ENCODE measurements at regions not wholly inside any gene's neighbourhood (a gene's known extent, or its start where the extent isn't known, plus 50 kb on each side); places are given as distances from the start of the nearest gene placed in this dataset.

DNA sequence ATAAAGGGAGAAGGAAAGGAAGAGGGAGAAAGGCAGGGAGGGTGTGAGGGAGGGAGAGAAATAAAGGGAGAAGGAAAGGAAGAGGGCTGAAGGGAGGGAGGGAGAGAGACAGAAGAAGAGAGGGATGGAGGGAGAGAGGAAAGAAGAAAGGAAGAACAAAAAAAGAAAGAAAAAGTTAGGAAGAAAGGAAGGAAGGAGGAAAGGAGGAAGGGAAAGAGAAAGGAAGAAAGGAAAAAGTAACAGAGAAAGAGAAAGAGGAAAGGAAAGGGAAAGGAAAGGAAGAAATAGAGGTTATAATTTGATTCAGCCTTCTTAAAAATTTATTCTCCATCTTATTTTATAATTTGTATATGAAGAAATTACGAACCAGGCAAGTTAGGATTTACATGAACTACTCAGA, 836.6 kb upstream of the C9orf72 start:
- Histone ChIP-seq H3K27me3 (no peaks in the 10 kb centered on the region), H3K4me1 (no peaks in the 10 kb centered on the region), H3K36me3 (no peaks in the 10 kb centered on the region), H3K27ac (no peak overlapping the region), H3K4me3 (no peak overlapping the region), H3K9me3 (no peaks in the 10 kb centered on the region)
- DNase-seq (no peak), ATAC-seq (no peak)
- intact Hi-C loops (cut with DNase I) = no loop called here
- TF ChIP-seq, protein P1, sequence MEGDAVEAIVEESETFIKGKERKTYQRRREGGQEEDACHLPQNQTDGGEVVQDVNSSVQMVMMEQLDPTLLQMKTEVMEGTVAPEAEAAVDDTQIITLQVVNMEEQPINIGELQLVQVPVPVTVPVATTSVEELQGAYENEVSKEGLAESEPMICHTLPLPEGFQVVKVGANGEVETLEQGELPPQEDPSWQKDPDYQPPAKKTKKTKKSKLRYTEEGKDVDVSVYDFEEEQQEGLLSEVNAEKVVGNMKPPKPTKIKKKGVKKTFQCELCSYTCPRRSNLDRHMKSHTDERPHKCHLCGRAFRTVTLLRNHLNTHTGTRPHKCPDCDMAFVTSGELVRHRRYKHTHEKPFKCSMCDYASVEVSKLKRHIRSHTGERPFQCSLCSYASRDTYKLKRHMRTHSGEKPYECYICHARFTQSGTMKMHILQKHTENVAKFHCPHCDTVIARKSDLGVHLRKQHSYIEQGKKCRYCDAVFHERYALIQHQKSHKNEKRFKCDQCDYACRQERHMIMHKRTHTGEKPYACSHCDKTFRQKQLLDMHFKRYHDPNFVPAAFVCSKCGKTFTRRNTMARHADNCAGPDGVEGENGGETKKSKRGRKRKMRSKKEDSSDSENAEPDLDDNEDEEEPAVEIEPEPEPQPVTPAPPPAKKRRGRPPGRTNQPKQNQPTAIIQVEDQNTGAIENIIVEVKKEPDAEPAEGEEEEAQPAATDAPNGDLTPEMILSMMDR (IDR thresholded peaks at IDR 0.05) = no peak

DNA sequence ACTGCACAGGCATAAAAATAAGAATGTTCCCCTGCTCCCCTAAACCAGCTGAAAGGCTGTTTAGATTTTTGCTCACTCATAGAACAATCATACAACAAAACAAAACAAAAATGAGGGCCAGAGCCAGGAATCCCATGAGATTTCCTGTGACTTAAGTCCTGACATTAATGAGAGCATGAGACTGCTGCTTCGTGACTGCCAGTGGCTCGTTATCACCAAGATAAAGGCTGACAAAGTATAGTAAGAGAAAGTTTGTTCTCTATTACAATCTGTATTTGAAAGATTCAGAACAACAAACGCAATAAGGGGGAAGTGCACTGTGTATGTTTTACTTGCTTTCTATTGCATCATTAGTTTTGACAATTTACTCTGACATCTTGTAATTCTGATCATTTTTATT, 837.1 kb upstream of the C9orf72 start:
- Histone ChIP-seq H3K36me3 (no peaks in the 10 kb centered on the region), H3K4me1 (no peaks in the 10 kb centered on the region), H3K9me3 (no peaks in the 10 kb centered on the region), H3K27me3 (no peaks in the 10 kb centered on the region), H3K4me3 (no peak overlapping the region), H3K27ac (no peak overlapping the region)
- TF ChIP-seq, protein P1 (IDR thresholded peaks at IDR 0.05) = no peak
- intact Hi-C loops (cut with DNase I) = no loop called here
- DNase-seq = no peak
- ATAC-seq = no peak

DNA sequence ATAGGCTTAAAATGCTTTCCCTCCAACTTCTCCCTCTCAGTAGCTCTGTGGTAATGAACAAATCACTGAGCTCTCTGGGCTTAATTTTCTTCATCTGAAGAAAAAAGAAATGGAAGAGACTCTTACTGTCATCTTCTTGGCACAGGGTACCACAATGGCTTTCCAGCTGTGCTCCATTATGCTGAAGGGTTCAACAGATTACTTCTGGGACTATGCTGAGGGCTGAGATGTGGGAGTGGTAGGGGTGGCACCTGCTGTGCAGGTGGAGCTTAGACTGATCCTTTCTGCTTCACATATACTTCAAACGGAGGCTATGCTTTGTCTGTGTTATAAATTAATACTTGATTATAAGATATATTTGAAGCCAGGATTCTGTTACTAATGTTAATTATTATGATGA, 840.2 kb upstream of the C9orf72 start:
- Histone ChIP-seq H3K9me3 (no peaks in the 10 kb centered on the region), H3K27ac (no peak overlapping the region), H3K4me3 (no peak overlapping the region), H3K4me1 (no peaks in the 10 kb centered on the region), H3K36me3 (no peaks in the 10 kb centered on the region), H3K27me3 (no peaks in the 10 kb centered on the region)
- DNase-seq (no peak), ATAC-seq (no peak)
- TF ChIP-seq, protein P1 (IDR thresholded peaks at IDR 0.05) = no peak
- intact Hi-C loops (cut with DNase I) = no loop called here

DNA sequence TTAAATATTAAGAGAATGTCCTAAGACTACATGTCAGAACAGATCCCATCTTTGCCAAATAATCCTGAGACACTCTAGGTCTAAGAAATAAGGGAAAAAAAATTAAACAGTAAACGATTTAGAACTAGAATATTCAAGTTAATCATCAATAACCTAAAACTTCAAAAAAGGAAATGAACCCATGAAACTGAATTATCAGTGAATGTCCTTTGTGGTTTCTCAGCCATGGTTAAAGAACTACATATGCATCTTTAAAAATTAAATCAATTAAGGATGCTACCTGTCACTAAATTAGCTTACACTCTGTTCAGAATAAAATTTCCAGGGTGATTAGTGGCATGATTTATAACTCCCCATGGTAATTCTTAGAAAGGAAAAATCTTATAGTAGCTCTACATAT, 850.0 kb upstream of the C9orf72 start:
- Histone ChIP-seq H3K9me3 (no peaks in the 10 kb centered on the region), H3K27me3 (no peaks in the 10 kb centered on the region), H3K27ac (no peak overlapping the region), H3K4me1 (no peaks in the 10 kb centered on the region), H3K36me3 (no peaks in the 10 kb centered on the region), H3K4me3 (no peak overlapping the region)
- TF ChIP-seq, protein P1 (IDR thresholded peaks at IDR 0.05) = no peak
- intact Hi-C loops (cut with DNase I) = no loop called here
- ATAC-seq (no peak), DNase-seq (no peak)

DNA sequence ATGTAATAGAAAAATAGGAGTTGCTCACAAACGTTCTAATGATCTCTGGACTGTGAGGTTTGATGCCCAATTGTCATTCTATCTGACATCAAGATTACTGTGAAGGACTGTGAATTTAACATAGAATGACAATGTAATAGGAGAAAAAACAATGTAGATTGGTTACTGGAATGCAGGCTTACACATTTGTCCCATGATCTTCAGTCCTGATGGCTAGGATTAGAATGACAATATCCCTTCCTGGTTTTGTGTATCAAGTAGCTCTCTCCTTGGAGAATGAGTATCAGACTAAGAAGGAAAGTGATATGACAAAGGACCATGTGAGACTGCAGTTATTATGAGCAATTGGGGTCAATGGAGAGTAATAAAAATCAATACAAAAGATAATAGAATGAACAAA, 862.2 kb upstream of the C9orf72 start:
- no peaks in the 10 kb centered on the region for H3K9me3 ChIP-seq
- intact Hi-C loops (cut with DNase I) = no loop called here
- ATAC-seq (no peak), DNase-seq (no peak)
- H3K27ac ChIP-seq = no peak overlapping the region
- TF ChIP-seq, protein P1 (IDR thresholded peaks at IDR 0.05) = no peak
- no peaks in the 10 kb centered on the region for H3K27me3 ChIP-seq
- no peaks in the 10 kb centered on the region for H3K36me3 ChIP-seq
- H3K4me1 ChIP-seq = no peaks in the 10 kb centered on the region
- H3K4me3 ChIP-seq = no peak overlapping the region

DNA sequence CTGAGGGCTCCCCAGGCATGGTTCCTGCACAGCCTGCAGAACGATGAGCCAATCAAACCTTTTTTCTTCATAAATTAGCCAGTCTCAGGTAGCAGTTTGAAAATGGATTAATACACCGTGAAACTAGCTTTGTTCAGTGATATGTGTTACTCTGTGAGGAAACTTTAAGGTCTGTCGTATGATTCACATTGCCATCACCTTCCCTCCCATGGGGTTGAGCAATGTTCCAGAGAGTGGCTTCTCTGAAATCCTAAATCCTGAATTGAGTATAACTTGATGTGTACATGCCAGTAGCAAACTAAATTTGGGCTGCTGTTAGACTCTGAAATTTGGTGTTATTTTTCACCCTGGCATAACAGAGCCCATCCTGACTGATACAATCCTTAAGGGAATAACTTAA, 866.4 kb upstream of the C9orf72 start:
- H3K36me3 ChIP-seq = no peaks in the 10 kb centered on the region
- H3K9me3 ChIP-seq = no peaks in the 10 kb centered on the region
- TF ChIP-seq, protein P1 (IDR thresholded peaks at IDR 0.05) = no peak
- no peak for DNase-seq
- no peak overlapping the region for H3K4me3 ChIP-seq
- intact Hi-C loops (cut with DNase I) = no loop called here
- H3K27me3 ChIP-seq = no peaks in the 10 kb centered on the region
- no peak overlapping the region for H3K27ac ChIP-seq
- ATAC-seq = no peak
- no peaks in the 10 kb centered on the region for H3K4me1 ChIP-seq
